HCT116 (cell line): ENCODE measurements at regions not wholly inside any gene's neighbourhood (a gene's known extent, or its start where the extent isn't known, plus 50 kb on each side); places are given as distances from the start of the nearest gene placed in this dataset.

Experiments
- ATAC-seq: fragments of 200-7000 bp; cut with Tn5 transposase; 2 replicates; pipeline ENCODE4 v1.9.1; 2020; ENCODE audit warnings: mild to moderate bottlenecking, moderate library complexity
- BruUV-seq: library from RNA; stranded (reverse); fragments of 400-500 nt; replicated peaks from 2 replicates; lab custom pipeline; 2021; lab: Mats Ljungman, UMichigan
- CTCF ChIA-PET: fragments of 300-600 bp; sonication (Branson Sonifier 250); formaldehyde crosslinking; loops from one replicate; lab custom pipeline; 2021; ENCODE audit warnings: antibody characterized with exemption; lab: Charles Lee
- POLR2A ChIA-PET: fragments of 300-600, 350-600 bp; sonication (Branson Sonifier 250); formaldehyde crosslinking; loops from one replicate; lab custom pipeline; 2021; ENCODE audit warnings: antibody characterized with exemption; lab: Charles Lee
- RAD21 ChIA-PET, 2 experiments: fragments of 300-600 bp; sonication (Branson Sonifier 250); formaldehyde crosslinking; loops; one replicate each; lab custom pipeline; 2023; ENCODE audit warnings: low total read pairs in 2 of 2; ENCODE audit not compliant: uncharacterized antibody in 2 of 2, unreplicated experiment in 2 of 2, low non-redundant PET in 1 of 2; lab: Charles Lee
- DNase-seq: peaks from one replicate; pipeline ENCODE4 v3.0.0-alpha.2; 2010; ENCODE audit warnings: low read depth, low spot score
- H2AFZ ChIP-seq: fragments of 200-600 bp; shearing (Covaris generic), sonication (generic); 2 replicates; pipeline ENCODE4 v1.6.1; 2017; ENCODE audit warnings: low read depth, mixed run types, mixed read lengths, antibody characterized with exemption, low read length; ENCODE audit not compliant: poor library complexity, severe bottlenecking
- H3K27ac ChIP-seq: 2 replicates; pipeline ENCODE4 v1.5.1; 2012; ENCODE audit warnings: low read depth, low read length
- H3K27me3 ChIP-seq: fragments of 200-600 bp; sonication (generic); 2 replicates; pipeline ENCODE4 v1.6.1; 2016; ENCODE audit warnings: mixed run types, low read length, mixed read lengths; ENCODE audit not compliant: insufficient read depth
- H3K36me3 ChIP-seq, 2 experiments: fragments of 200-500 bp in 1 of 2; fragments of 200-600 bp in 1 of 2; sonication (Bioruptor generic) in 1 of 2; sonication (generic) in 1 of 2; 2 replicates each; pipeline versions ENCODE4 v1.5.1 to v1.6.1; 2014 to 2016; ENCODE audit warnings: low read length in 2 of 2, inconsistent platforms in 1 of 2, mixed read lengths in 1 of 2, mixed run types in 1 of 2; ENCODE audit not compliant: insufficient read depth in 2 of 2, control insufficient read depth in 1 of 2
- H3K4me1 ChIP-seq, 2 experiments: fragments of 200-600 bp in 1 of 2; sonication (generic) in 1 of 2; 2 replicates each; pipeline versions ENCODE4 v1.5.1 to v1.6.1; 2012 to 2017; ENCODE audit warnings: low read length in 2 of 2, inconsistent platforms in 1 of 2, mild to moderate bottlenecking in 1 of 2, mixed read lengths in 1 of 2, mixed run types in 1 of 2, moderate library complexity in 1 of 2; ENCODE audit not compliant: insufficient read depth in 2 of 2, control insufficient read depth in 1 of 2
- H3K4me2 ChIP-seq: fragments of 200-600 bp; sonication (generic); 2 replicates; pipeline ENCODE4 v1.6.1; 2017; ENCODE audit warnings: mixed run types, low read length, mixed read lengths
- H3K4me3 ChIP-seq, 2 experiments: fragments of 200-600 bp in 1 of 2; sonication (generic) in 1 of 2; replicated peaks in 1 of 2; 2 replicates each; pipeline ENCODE4 v1.5.1; 2011 to 2016; ENCODE audit warnings: low read length in 2 of 2, control low read depth in 1 of 2, low read depth in 1 of 2, mild to moderate bottlenecking in 1 of 2, mixed read lengths in 1 of 2, mixed run types in 1 of 2
- H3K79me2 ChIP-seq: fragments of 200-600 bp; sonication (generic); 2 replicates; pipeline ENCODE4 v1.6.1; 2017; ENCODE audit warnings: mild to moderate bottlenecking, mixed run types, low read length, moderate library complexity, mixed read lengths; ENCODE audit not compliant: insufficient read depth
- H3K9ac ChIP-seq: fragments of 200-600 bp; sonication (generic); 2 replicates; pipeline ENCODE4 v1.6.1; 2016; ENCODE audit warnings: low read length, mixed read lengths
- H3K9me2 ChIP-seq: fragments of 200-600 bp; sonication (generic), shearing (Covaris generic); 2 replicates; pipeline ENCODE4 v1.6.1; 2017; ENCODE audit warnings: mixed run types, mild to moderate bottlenecking, moderate library complexity; ENCODE audit not compliant: insufficient read depth
- H3K9me3 ChIP-seq, 2 experiments: fragments of 200-500 bp in 1 of 2; fragments of 200-600 bp in 1 of 2; sonication (Bioruptor generic) in 1 of 2; sonication (generic) in 1 of 2; 2 replicates each; pipeline ENCODE4 v1.6.1; 2014 to 2017; ENCODE audit warnings: low read length in 2 of 2, mixed read lengths in 2 of 2, inconsistent platforms in 1 of 2, low read depth in 1 of 2, mild to moderate bottlenecking in 1 of 2, mixed run types in 1 of 2, moderate library complexity in 1 of 2; ENCODE audit not compliant: control insufficient read depth in 1 of 2, insufficient read depth in 1 of 2
- H4K20me1 ChIP-seq: fragments of 200-600 bp; sonication (generic), shearing (Covaris generic); 2 replicates; pipeline ENCODE4 v1.6.1; 2017; ENCODE audit warnings: mixed run types, mild to moderate bottlenecking, moderate library complexity; ENCODE audit not compliant: insufficient read depth
- EGR1 ChIP-seq: IDR thresholded peaks from 2 replicates; pipeline ENCODE4 v1.6.1; 2012; ENCODE audit warnings: low read depth
- ELF1 ChIP-seq: IDR thresholded peaks from 2 replicates; pipeline ENCODE4 v1.6.1; 2012; ENCODE audit warnings: low read depth, borderline replicate concordance
- EZH2 ChIP-seq: fragments of 200-600 bp; sonication (generic); IDR thresholded peaks from 2 replicates; pipeline ENCODE4 v1.6.1; 2017; ENCODE audit warnings: antibody characterized with exemption, mixed run types
- EZH2phosphoT487 ChIP-seq: fragments of 200-600 bp; IDR thresholded peaks from 2 replicates; pipeline ENCODE4 v1.6.1; 2018; ENCODE audit warnings: antibody characterized with exemption, borderline replicate concordance
- JUND ChIP-seq: IDR thresholded peaks from 2 replicates; pipeline ENCODE4 v1.6.1; 2012
- MAX ChIP-seq: IDR thresholded peaks from 2 replicates; pipeline ENCODE4 v1.6.1; 2012
- POLR2A ChIP-seq: IDR thresholded peaks from 2 replicates; pipeline ENCODE4 v1.7.0; 2011; ENCODE audit warnings: borderline replicate concordance; ENCODE audit not compliant: insufficient read depth, insufficient read length; ENCODE audit errors: extremely low read depth
- RAD21 ChIP-seq: IDR thresholded peaks from 2 replicates; pipeline ENCODE4 v1.6.1; 2012; ENCODE audit warnings: low read depth, mild to moderate bottlenecking
- REST ChIP-seq: IDR thresholded peaks from 2 replicates; pipeline ENCODE4 v1.6.1; 2012; ENCODE audit warnings: low read depth
- SIN3A ChIP-seq: IDR thresholded peaks from 2 replicates; pipeline ENCODE4 v1.6.1; 2012; ENCODE audit warnings: low read depth
- SP1 ChIP-seq: IDR thresholded peaks from 2 replicates; pipeline ENCODE4 v1.6.1; 2012; ENCODE audit warnings: low read depth
- TCF7L2 ChIP-seq: IDR thresholded peaks from 2 replicates; pipeline ENCODE4 v1.7.0; 2011; ENCODE audit warnings: borderline replicate concordance, inconsistent platforms; ENCODE audit not compliant: insufficient read depth, insufficient read length; ENCODE audit errors: extremely low read depth
- YY1 ChIP-seq: IDR thresholded peaks from 2 replicates; pipeline ENCODE4 v1.6.1; 2011; ENCODE audit warnings: low read length, low read depth, moderate library complexity, mild to moderate bottlenecking; ENCODE audit not compliant: insufficient replicate concordance; ENCODE audit errors: extremely low read depth
- ZBTB33 ChIP-seq: IDR thresholded peaks from 2 replicates; pipeline ENCODE4 v1.6.1; 2011; ENCODE audit warnings: mild to moderate bottlenecking, low read length, moderate library complexity; ENCODE audit not compliant: insufficient replicate concordance; ENCODE audit errors: extremely low read depth
- intact Hi-C: fragments of 100-400 bp; cut with micrococcal nuclease; formaldehyde crosslinking; loops from 2 replicates; pipeline ENCODE4 v1.10.0; 2022

- DNase-seq (no peak), ATAC-seq (peak; percentile 35; the same call in 1 of the 2 replicates)
- Histone ChIP-seq H2AFZ (peak overlapping the region; percentile 87), H3K9ac (peak overlapping the region; percentile 73), H3K79me2 (no peaks in the 10 kb centered on the region), H3K4me2 (peak overlapping the region; percentile 78), H4K20me1 (no peaks in the 10 kb centered on the region), H3K27me3 (no peaks in the 10 kb centered on the region), H3K27ac (peak overlapping the region; percentile 90), H3K36me3 (peaks cover 3 to 9% of the 10 kb centered on the region in 2 experiments; a peak in 2 of 4 replicates), H3K4me1 (peaks cover 11 to 29% of the 10 kb centered on the region in 2 experiments; a peak in 3 of 4 replicates), H3K9me2 (no peaks in the 10 kb centered on the region), H3K9me3 (no peaks in the 10 kb centered on the region), H3K4me3 (peak overlapping the region; percentile 59 to 71)
- ChIA-PET RAD21 (no interaction called here), POLR2A (interaction anchor here (0.7 to 3.7 kb wide), 8 partner anchors 25 to 1639 kb away, joined by 3 to 25 read pairs (median 3); a partner anchor contains a TSS), CTCF (interaction anchor here (0.7 to 1.0 kb wide), 3 partner anchors 35 to 904 kb away, joined by 3 read pairs; no protein-coding TSS in a partner anchor)
- intact Hi-C loops: no loop called here
- no TSS peak for BruUV-seq
- no peak for TF ChIP-seq SP1
- TF ChIP-seq REST: no peak
- TF ChIP-seq ELF1: no peak
- TF ChIP-seq EZH2: no peak
- TF ChIP-seq RAD21: no peak
- TF ChIP-seq MAX: no peak
- no peak for TF ChIP-seq ZBTB33
- no peak for TF ChIP-seq POLR2A
- TF ChIP-seq EZH2phosphoT487: no peak
- TF ChIP-seq YY1: no peak
- no peak for TF ChIP-seq SIN3A
- TF ChIP-seq EGR1: no peak
- no peak for TF ChIP-seq JUND
- TF ChIP-seq TCF7L2: no peak
Observed at GRCh38 chr6:26223228-26223627, 136.0 kb downstream of the HFE start.
